Transverse colon (tissue), 4 donors: ENCODE measurements at regions not wholly inside any gene's neighbourhood (a gene's known extent, or its start where the extent isn't known, plus 50 kb on each side); places are given as distances from the start of the nearest gene placed in this dataset.

Experiments
- DNase-seq: peaks from one replicate; pipeline ENCODE4 v3.0.0-alpha.2; 2019
- H3K27ac ChIP-seq, 4 donors: fragments of 200-600 bp; sonication (generic); 2 replicates each; pipeline ENCODE4 v1.5.1; 2016 to 2018; ENCODE audit warnings: inconsistent platforms in 4 of 4
- H3K27me3 ChIP-seq: fragments of 200-600 bp; sonication (generic); 2 replicates; pipeline ENCODE4 v1.5.1; 2017; ENCODE audit warnings: inconsistent platforms
- H3K36me3 ChIP-seq, 4 donors: fragments of 200-600 bp; sonication (generic); 2 replicates each; pipeline ENCODE4 v1.5.1; 2017 to 2019; ENCODE audit warnings: inconsistent platforms in 4 of 4
- H3K4me1 ChIP-seq, 4 donors: fragments of 200-600 bp; sonication (generic); 2 replicates each; pipeline ENCODE4 v1.5.1; 2017 to 2020; ENCODE audit warnings: inconsistent platforms in 4 of 4
- H3K4me3 ChIP-seq, 4 donors: fragments of 200-600 bp; sonication (generic); 1 replicate in 1 of 4; 2 replicates in 3 of 4; pipeline versions ENCODE4 v1.5.1 to v1.6.1; 2017 to 2019; ENCODE audit warnings: inconsistent platforms in 4 of 4
- H3K9me3 ChIP-seq, 2 donors: fragments of 200-600 bp; sonication (generic); 2 replicates each; pipeline ENCODE4 v1.5.1; 2017 to 2019; ENCODE audit warnings: inconsistent platforms in 2 of 2
- CTCF ChIP-seq, 5 experiments: fragments of 200-600 bp in 3 of 5; fragments of 450-650 bp in 2 of 5; sonication (generic) in 3 of 5; IDR thresholded peaks; 1 replicate in 2 of 5; 2 replicates in 3 of 5; pipeline ENCODE4 v1.5.1; 2016 to 2017; ENCODE audit warnings: antibody characterized with exemption in 5 of 5, inconsistent platforms in 3 of 5, mild to moderate bottlenecking in 2 of 5, moderate library complexity in 1 of 5
- EP300 ChIP-seq: sonication (generic); formaldehyde crosslinking; IDR thresholded peaks from one replicate; pipeline ENCODE4 v1.6.1; 2017; ENCODE audit warnings: antibody characterized with exemption, low read depth
- POLR2A ChIP-seq: fragments of 450-650 bp; IDR thresholded peaks from one replicate; pipeline ENCODE4 v1.6.1; 2016; ENCODE audit warnings: antibody characterized with exemption, mild to moderate bottlenecking, moderate library complexity
- POLR2AphosphoS5 ChIP-seq, 3 donors: sonication (generic); formaldehyde crosslinking; IDR thresholded peaks; one replicate each; pipeline ENCODE4 v1.6.1; 2016; ENCODE audit warnings: antibody characterized with exemption in 3 of 3
- WGBS, 2 donors: methylation state at CpG; one replicate each; pipeline ENCODE4 v1.1.5; 2018; ENCODE audit warnings: low coverage in 1 of 2; 5-methylcytosine and 5-hydroxymethylcytosine counted together
- in situ Hi-C, 4 donors: fragments of 200-750 bp; cut with MboI; loops; one replicate each; pipeline versions ENCODE4 v1.15.0 to v1.15.1; 2017; ENCODE audit warnings: low sequenced_read_pairs in 3 of 4, low pct_ligation_motif_present in 1 of 4, low pct_unique_long_range_greater_than_20kb in 1 of 4
- intact Hi-C: fragments of 100-400 bp; cut with DNase I; formaldehyde crosslinking; loops from one replicate; pipeline ENCODE4 v1.15.1; 2023; ENCODE audit warnings: low total_unique reads

GRCh38 chr5:81896764-81897163, 75.1 kb upstream of the ATG10 start:
- Histone ChIP-seq H3K27ac (no peak overlapping the region), H3K9me3 (no peaks in the 10 kb centered on the region), H3K4me3 (no peak overlapping the region), H3K36me3 (no peaks in the 10 kb centered on the region), H3K4me1 (no peaks in the 10 kb centered on the region), H3K27me3 (no peaks in the 10 kb centered on the region)
- intact Hi-C loops: no loop called here
- DNase-seq: no peak
- TF ChIP-seq EP300 (no peak), POLR2AphosphoS5 (IDR thresholded peaks at IDR 0.05) (no peak), CTCF (IDR thresholded peaks at IDR 0.05) (no peak), POLR2A (no peak)
- in situ Hi-C loops: no loop called here
- WGBS, 2 donors: 71 to 83% methylated on average over 1 of the region's 1 CpG

- in situ Hi-C loops: no loop called here
- no peak for DNase-seq
- no peaks in the 10 kb centered on the region for H3K4me1 ChIP-seq
- no peak overlapping the region for H3K4me3 ChIP-seq
- H3K36me3 ChIP-seq: no peaks in the 10 kb centered on the region
- H3K27me3 ChIP-seq: no peaks in the 10 kb centered on the region
- TF ChIP-seq CTCF (IDR thresholded peaks at IDR 0.05): no peak
- no peak for TF ChIP-seq EP300
- TF ChIP-seq POLR2AphosphoS5 (IDR thresholded peaks at IDR 0.05): no peak
- no peak for TF ChIP-seq POLR2A
- H3K27ac ChIP-seq: no peak overlapping the region
- H3K9me3 ChIP-seq: no peaks in the 10 kb centered on the region
- intact Hi-C loops: no loop called here
Measured at GRCh38 chr5:81895307-81895706, 76.5 kb upstream of the ATG10 start.

DNA sequence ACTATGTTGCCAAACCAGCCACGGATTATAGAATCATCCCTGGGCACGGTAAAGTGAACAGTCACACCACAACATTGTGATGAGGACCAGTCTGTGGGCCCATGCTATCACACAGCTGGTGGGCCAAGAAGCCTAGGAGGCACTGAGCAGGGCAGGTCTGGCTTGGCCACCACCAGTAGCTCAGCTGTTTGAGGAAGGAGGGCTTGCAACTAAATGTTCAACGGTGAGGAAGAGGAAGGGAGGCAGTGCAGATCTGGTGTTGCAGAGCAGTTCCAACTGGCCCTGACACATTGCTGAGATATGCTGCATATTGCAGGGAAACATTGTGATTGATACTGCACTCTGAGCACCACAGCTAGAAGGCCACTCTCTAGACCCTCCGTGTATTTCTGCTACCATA, 77.9 kb upstream of the ATG10 start:
- no peak overlapping the region for H3K27ac ChIP-seq
- DNase-seq: no peak
- WGBS, 2 donors: 80 to 93% methylated on average over 3 to 4 of the region's 4 CpGs
- H3K4me1 ChIP-seq: no peaks in the 10 kb centered on the region
- in situ Hi-C loops (no loop called here), intact Hi-C loops (no loop called here)
- H3K36me3 ChIP-seq: no peaks in the 10 kb centered on the region
- H3K27me3 ChIP-seq: no peaks in the 10 kb centered on the region
- no peaks in the 10 kb centered on the region for H3K9me3 ChIP-seq
- TF ChIP-seq POLR2AphosphoS5 (IDR thresholded peaks at IDR 0.05) (no peak), CTCF (IDR thresholded peaks at IDR 0.05) (no peak), EP300 (no peak), POLR2A (no peak)
- H3K4me3 ChIP-seq: no peak overlapping the region

DNA sequence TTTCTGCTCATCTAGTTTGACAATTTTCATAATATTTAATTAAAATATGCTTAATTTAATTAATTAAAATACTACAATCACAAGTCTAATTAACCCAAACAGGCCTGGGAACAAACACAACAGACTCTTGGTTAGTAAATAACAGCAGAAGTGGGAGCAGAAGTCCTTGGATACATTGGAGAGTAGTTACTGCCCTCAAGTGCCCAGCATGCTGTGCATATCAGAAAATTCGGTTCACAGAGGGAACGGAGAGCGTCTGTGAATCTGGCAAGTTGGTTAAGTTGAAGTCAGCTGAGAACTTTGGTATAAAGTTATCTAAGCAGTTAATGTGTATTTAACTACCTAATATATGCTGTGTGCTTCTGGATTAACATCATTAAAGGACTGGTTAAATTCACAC, 87.0 kb upstream of the ATG10 start:
- intact Hi-C loops: no loop called here
- WGBS, 2 donors: 78 to 91% methylated on average over 3 of the region's 3 CpGs

More for the DNA sequence above, 87.0 kb upstream of the ATG10 start:
- no peaks in the 10 kb centered on the region for H3K4me1 ChIP-seq
- H3K27me3 ChIP-seq: no peaks in the 10 kb centered on the region
- in situ Hi-C loops: no loop called here
- DNase-seq: no peak
- no peak overlapping the region for H3K27ac ChIP-seq
- H3K9me3 ChIP-seq: no peaks in the 10 kb centered on the region
- H3K4me3 ChIP-seq: no peak overlapping the region
- TF ChIP-seq EP300 (no peak), POLR2A (no peak), CTCF (IDR thresholded peaks at IDR 0.05) (no peak), POLR2AphosphoS5 (IDR thresholded peaks at IDR 0.05) (no peak)
- no peaks in the 10 kb centered on the region for H3K36me3 ChIP-seq
